GM06990 (cell line): ENCODE measurements at regions not wholly inside any gene's neighbourhood (a gene's known extent, or its start where the extent isn't known, plus 50 kb on each side); places are given as distances from the start of the nearest gene placed in this dataset.

Experiments
- DNase-seq: peaks from one replicate; pipeline ENCODE4 v3.0.0-alpha.2; 2011; ENCODE audit not compliant: insufficient read length; ENCODE audit errors: extremely low read depth
- H3K27me3 ChIP-seq: replicated peaks from 2 replicates; pipeline ENCODE4 v1.6.0; 2011; ENCODE audit warnings: low read length; ENCODE audit not compliant: control insufficient read depth, insufficient read depth
- H3K36me3 ChIP-seq: 2 replicates; pipeline ENCODE4 v1.5.1; 2011; ENCODE audit warnings: low read length; ENCODE audit not compliant: control insufficient read depth, insufficient read depth
- H3K4me3 ChIP-seq: replicated peaks from 2 replicates; pipeline ENCODE4 v1.5.1; 2011; ENCODE audit warnings: low read depth, mild to moderate bottlenecking, control low read depth, low read length
- TF ChIP-seq, protein P1 (sequence below): IDR thresholded peaks from 2 replicates; pipeline ENCODE4 v1.5.1; 2011; ENCODE audit warnings: low read length, control low read depth, mild to moderate bottlenecking, inconsistent platforms; ENCODE audit not compliant: insufficient read depth, poor library complexity, severe bottlenecking

DNA sequence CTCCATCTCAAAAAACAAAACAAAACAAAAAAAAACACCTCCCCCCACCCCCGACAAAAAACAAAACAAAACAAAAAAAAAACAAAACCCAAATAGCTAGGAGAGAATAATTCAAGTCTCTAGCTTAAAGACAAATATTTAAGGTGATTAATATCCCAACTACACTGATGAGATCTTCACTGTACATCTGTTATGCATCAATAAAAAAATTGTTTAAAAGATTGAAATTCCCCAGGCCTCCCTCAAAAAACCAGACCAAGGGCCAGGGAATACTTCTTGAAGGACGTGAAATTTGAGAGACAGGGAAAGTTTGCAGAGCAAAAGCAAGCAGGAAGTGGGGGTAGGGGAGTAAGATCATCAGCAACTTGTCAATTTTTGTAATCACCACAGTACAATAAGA lies 232.6 kb downstream of the REEP3 start:
- Histone ChIP-seq H3K4me3 (no peak overlapping the region), H3K36me3 (no peaks in the 10 kb centered on the region), H3K27me3 (no peaks in the 10 kb centered on the region)
- TF ChIP-seq, protein P1, sequence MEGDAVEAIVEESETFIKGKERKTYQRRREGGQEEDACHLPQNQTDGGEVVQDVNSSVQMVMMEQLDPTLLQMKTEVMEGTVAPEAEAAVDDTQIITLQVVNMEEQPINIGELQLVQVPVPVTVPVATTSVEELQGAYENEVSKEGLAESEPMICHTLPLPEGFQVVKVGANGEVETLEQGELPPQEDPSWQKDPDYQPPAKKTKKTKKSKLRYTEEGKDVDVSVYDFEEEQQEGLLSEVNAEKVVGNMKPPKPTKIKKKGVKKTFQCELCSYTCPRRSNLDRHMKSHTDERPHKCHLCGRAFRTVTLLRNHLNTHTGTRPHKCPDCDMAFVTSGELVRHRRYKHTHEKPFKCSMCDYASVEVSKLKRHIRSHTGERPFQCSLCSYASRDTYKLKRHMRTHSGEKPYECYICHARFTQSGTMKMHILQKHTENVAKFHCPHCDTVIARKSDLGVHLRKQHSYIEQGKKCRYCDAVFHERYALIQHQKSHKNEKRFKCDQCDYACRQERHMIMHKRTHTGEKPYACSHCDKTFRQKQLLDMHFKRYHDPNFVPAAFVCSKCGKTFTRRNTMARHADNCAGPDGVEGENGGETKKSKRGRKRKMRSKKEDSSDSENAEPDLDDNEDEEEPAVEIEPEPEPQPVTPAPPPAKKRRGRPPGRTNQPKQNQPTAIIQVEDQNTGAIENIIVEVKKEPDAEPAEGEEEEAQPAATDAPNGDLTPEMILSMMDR, result no peak
- DNase-seq, result no peak

GRCh38 chr10:63755441-63755840 lies 234.2 kb downstream of the REEP3 start:
- no peak overlapping the region for H3K4me3 ChIP-seq
- no peak for DNase-seq
- no peaks in the 10 kb centered on the region; the same call in 1 of the 2 replicates for H3K27me3 ChIP-seq
- TF ChIP-seq, protein P1, result no peak
- H3K36me3 ChIP-seq, result no peaks in the 10 kb centered on the region

- TF ChIP-seq, protein P1, result no peak
- H3K36me3 ChIP-seq, result no peaks in the 10 kb centered on the region
- no peak overlapping the region for H3K4me3 ChIP-seq
- no peak for DNase-seq
- H3K27me3 ChIP-seq, result no peaks in the 10 kb centered on the region; the same call in 1 of the 2 replicates
Measured at GRCh38 chr10:63757067-63757466, 235.9 kb downstream of the REEP3 start.

DNA sequence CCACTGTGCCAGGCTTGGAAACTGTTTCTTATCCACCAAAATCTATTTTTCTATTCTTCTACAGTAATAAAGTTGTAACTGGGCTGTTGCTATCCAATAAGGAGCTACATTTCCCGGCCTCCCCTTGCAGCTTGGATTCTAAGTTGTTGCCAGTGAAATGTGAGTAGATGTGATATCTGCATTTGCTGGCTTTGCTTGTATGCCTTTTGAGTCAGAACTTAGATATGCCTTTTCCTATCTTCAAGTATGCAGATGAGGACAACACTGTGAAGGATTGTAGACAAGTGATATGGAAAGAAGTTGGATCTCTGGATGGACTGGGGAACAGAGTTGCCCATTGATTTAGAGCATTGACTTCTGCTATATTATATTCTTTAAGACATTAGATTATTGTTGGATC lies 236.9 kb downstream of the REEP3 start:
- Histone ChIP-seq H3K4me3 (no peak overlapping the region), H3K36me3 (no peaks in the 10 kb centered on the region), H3K27me3 (no peaks in the 10 kb centered on the region; the same call in 1 of the 2 replicates)
- TF ChIP-seq, protein P1, result no peak
- DNase-seq, result no peak

- no peak overlapping the region for H3K4me3 ChIP-seq
- no peaks in the 10 kb centered on the region; the same call in 1 of the 2 replicates for H3K27me3 ChIP-seq
- H3K36me3 ChIP-seq, result no peaks in the 10 kb centered on the region
Measured at GRCh38 chr10:63759335-63759734, 238.1 kb downstream of the REEP3 start.

More at GRCh38 chr10:63759335-63759734, 238.1 kb downstream of the REEP3 start:
- TF ChIP-seq, protein P1, result no peak
- DNase-seq, result no peak
